ENCODE measurements at regions not wholly inside any gene's neighbourhood (a gene's known extent, or its start where the extent isn't known, plus 50 kb on each side); places are given as distances from the start of the nearest gene placed in this dataset.

DNA sequence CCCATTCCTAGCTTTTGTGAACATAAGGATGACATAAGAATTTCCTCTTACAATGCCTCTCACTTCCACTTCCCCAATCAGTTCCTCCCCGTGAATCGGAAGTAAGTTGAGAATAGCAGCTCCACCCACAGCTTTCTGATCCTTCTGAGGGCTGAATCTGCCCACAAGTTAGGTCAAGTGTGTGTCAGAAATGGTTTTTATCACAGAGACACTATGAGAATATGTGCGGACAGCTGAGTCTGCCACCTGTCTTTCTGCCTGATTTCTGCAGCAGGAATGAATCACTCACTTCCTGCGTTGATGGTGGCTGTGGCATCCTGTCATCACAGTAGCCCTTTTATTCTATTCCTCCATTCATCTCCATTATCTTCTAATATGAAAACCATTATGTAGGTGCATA is 70.2 kb downstream of the RIN2 start:
- Histone ChIP-seq H3K36me3 (ENCODE audit: control insufficient read depth, insufficient read depth, low read length) (no peaks in the 10 kb centered on the region), H3K79me2 (ENCODE audit: control insufficient read depth, insufficient read depth, low read length) (no peaks in the 10 kb centered on the region), H4K20me1 (ENCODE audit: control insufficient read depth, extremely low read depth, insufficient read depth, low read length) (no peaks in the 10 kb centered on the region), H3K9ac (ENCODE audit: insufficient read depth, low read length) (no peak overlapping the region), H3K4me3 (replicated peaks in 1 of 4; ENCODE audit: control extremely low read depth in 1 of 4, insufficient read depth in 1 of 4, low read depth in 3 of 4, low read length in 4 of 4) (no peak overlapping the region), H3K4me2 (ENCODE audit: extremely low read depth, insufficient read depth, low read length) (no peak overlapping the region), H2AFZ (ENCODE audit: low read length) (no peak overlapping the region), H3K4me1 (ENCODE audit: control insufficient read depth, extremely low read depth, insufficient read depth, low read length) (no peaks in the 10 kb centered on the region), H3K27ac (ENCODE audit: insufficient read depth, low read length) (no peak overlapping the region), H3K27me3 (ENCODE audit: control insufficient read depth, insufficient read depth, low read length) (no peaks in the 10 kb centered on the region), H3K9me3 (ENCODE audit: control insufficient read depth, insufficient read depth, low read depth, low read length) (no peaks in the 10 kb centered on the region)
- TF ChIP-seq, protein P1, sequence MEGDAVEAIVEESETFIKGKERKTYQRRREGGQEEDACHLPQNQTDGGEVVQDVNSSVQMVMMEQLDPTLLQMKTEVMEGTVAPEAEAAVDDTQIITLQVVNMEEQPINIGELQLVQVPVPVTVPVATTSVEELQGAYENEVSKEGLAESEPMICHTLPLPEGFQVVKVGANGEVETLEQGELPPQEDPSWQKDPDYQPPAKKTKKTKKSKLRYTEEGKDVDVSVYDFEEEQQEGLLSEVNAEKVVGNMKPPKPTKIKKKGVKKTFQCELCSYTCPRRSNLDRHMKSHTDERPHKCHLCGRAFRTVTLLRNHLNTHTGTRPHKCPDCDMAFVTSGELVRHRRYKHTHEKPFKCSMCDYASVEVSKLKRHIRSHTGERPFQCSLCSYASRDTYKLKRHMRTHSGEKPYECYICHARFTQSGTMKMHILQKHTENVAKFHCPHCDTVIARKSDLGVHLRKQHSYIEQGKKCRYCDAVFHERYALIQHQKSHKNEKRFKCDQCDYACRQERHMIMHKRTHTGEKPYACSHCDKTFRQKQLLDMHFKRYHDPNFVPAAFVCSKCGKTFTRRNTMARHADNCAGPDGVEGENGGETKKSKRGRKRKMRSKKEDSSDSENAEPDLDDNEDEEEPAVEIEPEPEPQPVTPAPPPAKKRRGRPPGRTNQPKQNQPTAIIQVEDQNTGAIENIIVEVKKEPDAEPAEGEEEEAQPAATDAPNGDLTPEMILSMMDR (conservative IDR thresholded peaks at IDR 0.05 in 1 of 2, IDR thresholded peaks at IDR 0.05 in 1 of 2; ENCODE audit: low read depth in 1 of 2, low read length in 2 of 2): peak in 1 of 2 donors; percentile 30
- TF ChIP-seq EZH2 (IDR thresholded peaks at IDR 0.05; ENCODE audit: low read length, missing control alignments): no peak
- DNase-seq (ENCODE audit: low read depth in 2 of 2): peak; percentile 35 to 71

DNA sequence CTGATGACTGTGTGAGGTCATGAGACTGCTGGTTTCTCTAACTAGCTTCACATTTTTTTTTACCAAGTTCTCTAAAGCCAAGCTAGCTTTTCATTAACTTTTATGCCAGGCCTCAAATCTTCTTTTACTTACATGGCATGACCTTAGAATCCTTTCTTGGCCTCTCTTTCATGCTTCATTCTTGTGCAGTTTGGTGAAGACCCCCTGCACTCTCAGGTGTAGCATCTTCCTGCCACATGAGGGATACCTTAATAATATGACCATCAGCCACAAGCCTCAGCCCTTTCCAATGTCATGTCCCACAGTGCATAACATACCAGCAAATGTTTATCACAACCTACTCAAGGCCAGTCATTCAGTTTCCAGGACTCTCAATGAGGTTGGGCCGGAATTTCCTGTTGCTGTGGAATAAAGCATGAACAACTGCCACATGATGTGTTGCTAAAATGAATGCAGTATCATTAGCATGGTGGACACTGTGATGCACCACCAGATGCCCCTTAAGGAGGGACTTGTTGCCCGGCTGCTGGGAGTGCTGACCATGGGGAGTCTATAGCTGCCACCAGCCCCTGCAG is 72.2 kb downstream of the RIN2 start:
- H3K4me2 ChIP-seq (ENCODE audit: extremely low read depth, insufficient read depth, low read length): no peak overlapping the region
- H3K27ac ChIP-seq (ENCODE audit: insufficient read depth, low read length): no peak overlapping the region
- H3K79me2 ChIP-seq (ENCODE audit: control insufficient read depth, insufficient read depth, low read length): no peaks in the 10 kb centered on the region
- no peak overlapping the region for H3K9ac ChIP-seq (ENCODE audit: insufficient read depth, low read length)
- H2AFZ ChIP-seq (ENCODE audit: low read length): no peak overlapping the region
- no peaks in the 10 kb centered on the region for H3K9me3 ChIP-seq (ENCODE audit: control insufficient read depth, insufficient read depth, low read depth, low read length)
- H3K27me3 ChIP-seq (ENCODE audit: control insufficient read depth, insufficient read depth, low read length): no peaks in the 10 kb centered on the region
- TF ChIP-seq, protein P1 (conservative IDR thresholded peaks at IDR 0.05 in 1 of 2, IDR thresholded peaks at IDR 0.05 in 1 of 2; ENCODE audit: low read depth in 1 of 2, low read length in 2 of 2): no peak
- TF ChIP-seq EZH2 (IDR thresholded peaks at IDR 0.05; ENCODE audit: low read length, missing control alignments): no peak
- H3K4me3 ChIP-seq (replicated peaks in 1 of 4; ENCODE audit: control extremely low read depth in 1 of 4, insufficient read depth in 1 of 4, low read depth in 3 of 4, low read length in 4 of 4): no peak overlapping the region
- no peaks in the 10 kb centered on the region for H3K4me1 ChIP-seq (ENCODE audit: control insufficient read depth, extremely low read depth, insufficient read depth, low read length)
- H3K36me3 ChIP-seq (ENCODE audit: control insufficient read depth, insufficient read depth, low read length): no peaks in the 10 kb centered on the region
- H4K20me1 ChIP-seq (ENCODE audit: control insufficient read depth, extremely low read depth, insufficient read depth, low read length): no peaks in the 10 kb centered on the region
- no peak for DNase-seq (ENCODE audit: low read depth in 2 of 2)

DNA sequence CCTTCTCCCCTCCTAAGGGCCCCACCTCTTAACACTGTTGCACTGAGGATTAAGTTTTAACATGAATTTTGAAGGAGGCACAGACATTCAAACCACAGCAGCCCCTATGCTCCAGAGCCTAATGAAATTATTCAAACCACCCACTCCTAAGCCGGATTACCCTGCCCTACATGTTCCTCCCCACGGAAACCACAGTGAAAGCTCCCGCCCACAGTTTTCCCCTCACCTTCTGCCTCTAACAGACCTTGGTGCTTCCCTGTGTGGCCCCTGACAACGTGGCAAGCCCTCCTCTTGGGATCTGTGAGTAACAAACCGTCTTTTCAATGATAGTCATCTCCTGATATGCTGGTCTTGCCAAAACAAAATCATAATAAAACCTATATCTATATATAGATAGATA is 74.8 kb downstream of the RIN2 start:
- TF ChIP-seq, protein P1 (conservative IDR thresholded peaks at IDR 0.05 in 1 of 2, IDR thresholded peaks at IDR 0.05 in 1 of 2; ENCODE audit: low read depth in 1 of 2, low read length in 2 of 2): no peak
- TF ChIP-seq EZH2 (IDR thresholded peaks at IDR 0.05; ENCODE audit: low read length, missing control alignments): no peak
- DNase-seq (ENCODE audit: low read depth in 2 of 2): no peak
- Histone ChIP-seq H3K9ac (ENCODE audit: insufficient read depth, low read length) (no peak overlapping the region), H2AFZ (ENCODE audit: low read length) (no peak overlapping the region), H3K9me3 (ENCODE audit: control insufficient read depth, insufficient read depth, low read depth, low read length) (no peaks in the 10 kb centered on the region), H3K27me3 (ENCODE audit: control insufficient read depth, insufficient read depth, low read length) (no peaks in the 10 kb centered on the region), H3K27ac (ENCODE audit: insufficient read depth, low read length) (no peak overlapping the region), H4K20me1 (ENCODE audit: control insufficient read depth, extremely low read depth, insufficient read depth, low read length) (no peaks in the 10 kb centered on the region), H3K36me3 (ENCODE audit: control insufficient read depth, insufficient read depth, low read length) (no peaks in the 10 kb centered on the region), H3K4me3 (replicated peaks in 1 of 4; ENCODE audit: control extremely low read depth in 1 of 4, insufficient read depth in 1 of 4, low read depth in 3 of 4, low read length in 4 of 4) (no peak overlapping the region), H3K79me2 (ENCODE audit: control insufficient read depth, insufficient read depth, low read length) (no peaks in the 10 kb centered on the region), H3K4me2 (ENCODE audit: extremely low read depth, insufficient read depth, low read length) (no peak overlapping the region), H3K4me1 (ENCODE audit: control insufficient read depth, extremely low read depth, insufficient read depth, low read length) (no peaks in the 10 kb centered on the region)
